ENCODE measurements at regions not wholly inside any gene's neighbourhood (a gene's known extent, or its start where the extent isn't known, plus 50 kb on each side); places are given as distances from the start of the nearest gene placed in this dataset.

DNA sequence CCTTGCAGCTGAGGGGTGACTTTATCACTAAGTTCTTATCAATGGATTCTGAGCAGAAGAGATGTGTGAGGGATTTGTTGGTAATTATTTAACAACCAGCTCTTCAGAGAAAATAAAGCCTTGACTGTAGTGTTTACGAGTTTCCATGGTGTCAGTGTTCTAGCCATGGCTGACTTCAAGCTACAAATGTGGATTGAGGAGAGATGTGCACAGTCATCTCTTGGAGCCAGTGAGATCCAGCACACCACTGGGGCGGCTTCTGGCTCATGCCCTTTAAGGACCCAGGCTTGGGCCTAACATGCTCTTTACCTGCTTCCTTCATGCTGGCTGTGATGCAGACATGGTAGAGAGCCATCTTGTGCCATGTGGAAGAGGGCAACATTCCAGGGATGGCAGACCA, 145.6 kb upstream of the MRPS22 start:
- Histone ChIP-seq H3K36me3 (ENCODE audit: control insufficient read depth in 2 of 2, insufficient read depth in 1 of 2, low read length in 2 of 2) (no peaks in the 10 kb centered on the region), H3K4me3 (ENCODE audit: low read depth, low read length) (no peak overlapping the region), H3K4me1 (ENCODE audit: control insufficient read depth, insufficient read depth, low read length) (no peaks in the 10 kb centered on the region), H3K27ac (ENCODE audit: extremely low read depth, low read depth, low read length) (no peak overlapping the region), H3K9me3 (ENCODE audit: control insufficient read depth, insufficient read depth, low read depth, low read length) (no peaks in the 10 kb centered on the region)
- TF ChIP-seq ZNF555 (tag by site-specific recombination; conservative IDR thresholded peaks at IDR 0.05) (no peak), ZNF202 (tag by site-specific recombination; IDR thresholded peaks at IDR 0.05; ENCODE audit: borderline replicate concordance) (no peak), MEIS1 (CRISPR knock-in tag; IDR thresholded peaks at IDR 0.05; ENCODE audit: borderline replicate concordance) (no peak)
- TF ChIP-seq, protein P1, sequence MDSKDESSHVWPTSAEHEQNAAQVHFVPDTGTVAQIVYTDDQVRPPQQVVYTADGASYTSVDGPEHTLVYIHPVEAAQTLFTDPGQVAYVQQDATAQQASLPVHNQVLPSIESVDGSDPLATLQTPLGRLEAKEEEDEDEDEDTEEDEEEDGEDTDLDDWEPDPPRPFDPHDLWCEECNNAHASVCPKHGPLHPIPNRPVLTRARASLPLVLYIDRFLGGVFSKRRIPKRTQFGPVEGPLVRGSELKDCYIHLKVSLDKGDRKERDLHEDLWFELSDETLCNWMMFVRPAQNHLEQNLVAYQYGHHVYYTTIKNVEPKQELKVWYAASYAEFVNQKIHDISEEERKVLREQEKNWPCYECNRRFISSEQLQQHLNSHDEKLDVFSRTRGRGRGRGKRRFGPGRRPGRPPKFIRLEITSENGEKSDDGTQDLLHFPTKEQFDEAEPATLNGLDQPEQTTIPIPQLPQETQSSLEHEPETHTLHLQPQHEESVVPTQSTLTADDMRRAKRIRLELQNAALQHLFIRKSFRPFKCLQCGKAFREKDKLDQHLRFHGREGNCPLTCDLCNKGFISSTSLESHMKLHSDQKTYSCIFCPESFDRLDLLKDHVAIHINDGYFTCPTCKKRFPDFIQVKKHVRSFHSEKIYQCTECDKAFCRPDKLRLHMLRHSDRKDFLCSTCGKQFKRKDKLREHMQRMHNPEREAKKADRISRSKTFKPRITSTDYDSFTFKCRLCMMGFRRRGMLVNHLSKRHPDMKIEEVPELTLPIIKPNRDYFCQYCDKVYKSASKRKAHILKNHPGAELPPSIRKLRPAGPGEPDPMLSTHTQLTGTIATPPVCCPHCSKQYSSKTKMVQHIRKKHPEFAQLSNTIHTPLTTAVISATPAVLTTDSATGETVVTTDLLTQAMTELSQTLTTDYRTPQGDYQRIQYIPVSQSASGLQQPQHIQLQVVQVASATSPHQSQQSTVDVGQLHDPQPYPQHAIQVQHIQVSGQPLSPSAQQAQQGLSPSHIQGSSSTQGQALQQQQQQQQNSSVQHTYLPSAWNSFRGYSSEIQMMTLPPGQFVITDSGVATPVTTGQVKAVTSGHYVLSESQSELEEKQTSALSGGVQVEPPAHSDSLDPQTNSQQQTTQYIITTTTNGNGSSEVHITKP (tag by site-specific recombination; IDR thresholded peaks at IDR 0.05) = no peak
- CTCF ChIA-PET = no interaction called here
- POLR2A ChIA-PET = no interaction called here

GRCh38 chr3:139198929-139199328, 144.9 kb upstream of the MRPS22 start:
- Histone ChIP-seq H3K27ac (ENCODE audit: extremely low read depth, low read depth, low read length) (no peak overlapping the region), H3K9me3 (ENCODE audit: control insufficient read depth, insufficient read depth, low read depth, low read length) (no peaks in the 10 kb centered on the region), H3K4me1 (ENCODE audit: control insufficient read depth, insufficient read depth, low read length) (no peaks in the 10 kb centered on the region), H3K4me3 (ENCODE audit: low read depth, low read length) (no peak overlapping the region), H3K36me3 (ENCODE audit: control insufficient read depth in 2 of 2, insufficient read depth in 1 of 2, low read length in 2 of 2) (no peaks in the 10 kb centered on the region)
- no peak for TF ChIP-seq YY2 (tag by site-specific recombination; IDR thresholded peaks at IDR 0.05)
- no peak for TF ChIP-seq ZNF394 (tag by site-specific recombination; IDR thresholded peaks at IDR 0.05; ENCODE audit: borderline replicate concordance)
- TF ChIP-seq ZNF777 (tag by site-specific recombination; IDR thresholded peaks at IDR 0.05; ENCODE audit: borderline replicate concordance) = no peak
- TF ChIP-seq ELK4 (IDR thresholded peaks at IDR 0.05; ENCODE audit: borderline replicate concordance, low read depth, low read length) = no peak
- no peak for TF ChIP-seq ZNF174 (tag by site-specific recombination; IDR thresholded peaks at IDR 0.05)
- no peak for TF ChIP-seq HOXA7 (CRISPR knock-in tag; IDR thresholded peaks at IDR 0.05; ENCODE audit: borderline replicate concordance)
- CTCF ChIA-PET = no interaction called here
- POLR2A ChIA-PET = no interaction called here

DNA sequence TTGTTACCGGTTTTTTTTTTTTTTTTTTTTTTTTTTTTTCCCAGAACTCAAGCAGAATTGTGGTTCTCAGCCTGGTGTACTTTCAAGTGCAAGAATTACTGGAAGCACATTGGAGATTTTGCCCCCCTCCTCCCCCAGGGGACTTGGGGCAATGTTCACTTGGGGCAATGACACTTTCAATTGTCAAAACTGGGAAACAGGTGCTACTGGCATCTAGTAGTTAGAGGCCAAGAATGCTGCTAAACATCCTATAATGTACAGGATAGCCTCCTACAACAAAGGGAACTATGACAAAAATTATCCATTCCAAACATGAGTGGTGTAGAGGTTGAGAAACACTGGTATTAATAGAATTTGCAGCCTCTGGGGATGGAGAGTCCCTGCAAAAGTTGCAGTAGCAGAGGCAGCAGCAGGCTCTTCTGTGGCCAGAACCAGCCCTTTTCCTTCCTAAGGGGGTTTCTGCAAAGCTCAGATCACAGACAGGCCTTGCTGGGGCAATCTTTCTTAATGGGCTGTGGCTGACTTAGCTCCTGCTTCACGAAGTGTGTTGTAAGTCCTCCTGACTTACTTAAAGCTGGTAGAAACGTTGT, 144.3 kb upstream of the MRPS22 start:
- Histone ChIP-seq H3K9me3 (ENCODE audit: control insufficient read depth, insufficient read depth, low read depth, low read length) (no peaks in the 10 kb centered on the region), H3K27ac (ENCODE audit: extremely low read depth, low read depth, low read length) (no peak overlapping the region), H3K4me3 (ENCODE audit: low read depth, low read length) (no peak overlapping the region), H3K36me3 (ENCODE audit: control insufficient read depth in 2 of 2, insufficient read depth in 1 of 2, low read length in 2 of 2) (no peaks in the 10 kb centered on the region), H3K4me1 (ENCODE audit: control insufficient read depth, insufficient read depth, low read length) (no peaks in the 10 kb centered on the region)
- CTCF ChIA-PET = interaction anchor here (0.7 kb wide), 1 partner anchor 263 kb away, joined by 3 read pairs; no protein-coding TSS in a partner anchor
- POLR2A ChIA-PET = no interaction called here
- TF ChIP-seq ZNF768 (tag by site-specific recombination; IDR thresholded peaks at IDR 0.05) (no peak), ZNF274 (IDR thresholded peaks at IDR 0.05; ENCODE audit: low read length) (no peak), ZNF274 (tag by site-specific recombination; IDR thresholded peaks at IDR 0.05; ENCODE audit: borderline replicate concordance) (no peak), BCL11B (tag by site-specific recombination; IDR thresholded peaks at IDR 0.05; ENCODE audit: low read depth) (no peak), ZEB2 (tag by site-specific recombination; IDR thresholded peaks at IDR 0.05) (no peak), ZNF510 (tag by site-specific recombination; IDR thresholded peaks at IDR 0.05; ENCODE audit: insufficient replicate concordance) (no peak), ZNF776 (tag by site-specific recombination; IDR thresholded peaks at IDR 0.05; ENCODE audit: borderline replicate concordance) (no peak), ZNF184 (tag by site-specific recombination; IDR thresholded peaks at IDR 0.05) (no peak), ZFP37 (tag by site-specific recombination; IDR thresholded peaks at IDR 0.05) (no peak), ZNF26 (tag by site-specific recombination; IDR thresholded peaks at IDR 0.05) (no peak)
- TF ChIP-seq, protein P2, sequence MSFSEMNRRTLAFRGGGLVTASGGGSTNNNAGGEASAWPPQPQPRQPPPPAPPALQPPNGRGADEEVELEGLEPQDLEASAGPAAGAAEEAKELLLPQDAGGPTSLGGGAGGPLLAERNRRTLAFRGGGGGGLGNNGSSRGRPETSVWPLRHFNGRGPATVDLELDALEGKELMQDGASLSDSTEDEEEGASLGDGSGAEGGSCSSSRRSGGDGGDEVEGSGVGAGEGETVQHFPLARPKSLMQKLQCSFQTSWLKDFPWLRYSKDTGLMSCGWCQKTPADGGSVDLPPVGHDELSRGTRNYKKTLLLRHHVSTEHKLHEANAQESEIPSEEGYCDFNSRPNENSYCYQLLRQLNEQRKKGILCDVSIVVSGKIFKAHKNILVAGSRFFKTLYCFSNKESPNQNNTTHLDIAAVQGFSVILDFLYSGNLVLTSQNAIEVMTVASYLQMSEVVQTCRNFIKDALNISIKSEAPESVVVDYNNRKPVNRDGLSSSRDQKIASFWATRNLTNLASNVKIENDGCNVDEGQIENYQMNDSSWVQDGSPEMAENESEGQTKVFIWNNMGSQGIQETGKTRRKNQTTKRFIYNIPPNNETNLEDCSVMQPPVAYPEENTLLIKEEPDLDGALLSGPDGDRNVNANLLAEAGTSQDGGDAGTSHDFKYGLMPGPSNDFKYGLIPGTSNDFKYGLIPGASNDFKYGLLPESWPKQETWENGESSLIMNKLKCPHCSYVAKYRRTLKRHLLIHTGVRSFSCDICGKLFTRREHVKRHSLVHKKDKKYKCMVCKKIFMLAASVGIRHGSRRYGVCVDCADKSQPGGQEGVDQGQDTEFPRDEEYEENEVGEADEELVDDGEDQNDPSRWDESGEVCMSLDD (tag by site-specific recombination; IDR thresholded peaks at IDR 0.05) = no peak
